ENCODE measurements at regions not wholly inside any gene's neighbourhood (a gene's known extent, or its start where the extent isn't known, plus 50 kb on each side); places are given as distances from the start of the nearest gene placed in this dataset.
"Not testable (repeated sequence)": the region's sequence is repeated elsewhere in the genome, so short reads cannot be mapped to it uniquely, and the experiment has no call there.

DNA sequence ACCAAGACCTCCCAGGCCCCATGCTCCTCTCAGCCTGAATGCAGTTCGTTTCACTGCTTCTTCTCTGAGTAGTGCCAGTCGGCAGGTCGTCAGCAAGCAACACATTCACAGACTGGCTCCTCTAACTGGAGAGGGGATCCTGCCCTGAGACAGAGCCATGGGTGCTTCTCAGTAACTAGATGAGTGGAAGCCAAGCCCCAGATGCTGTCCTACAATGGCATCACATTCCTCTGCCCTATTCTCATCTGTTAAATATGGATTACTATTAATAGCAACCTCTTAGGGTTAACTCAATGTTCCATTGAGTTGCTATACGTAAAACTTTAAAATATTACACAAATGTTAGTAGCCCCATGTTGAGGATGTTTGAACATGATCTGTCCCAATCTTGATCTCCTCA lies 84.2 kb upstream of the S1PR1 start:
- DNase-seq (ENCODE audit: low spot score): no peak

- no peak for DNase-seq (ENCODE audit: low spot score)
Measured at GRCh38 chr1:101151286-101151685, 85.5 kb upstream of the S1PR1 start.

DNA sequence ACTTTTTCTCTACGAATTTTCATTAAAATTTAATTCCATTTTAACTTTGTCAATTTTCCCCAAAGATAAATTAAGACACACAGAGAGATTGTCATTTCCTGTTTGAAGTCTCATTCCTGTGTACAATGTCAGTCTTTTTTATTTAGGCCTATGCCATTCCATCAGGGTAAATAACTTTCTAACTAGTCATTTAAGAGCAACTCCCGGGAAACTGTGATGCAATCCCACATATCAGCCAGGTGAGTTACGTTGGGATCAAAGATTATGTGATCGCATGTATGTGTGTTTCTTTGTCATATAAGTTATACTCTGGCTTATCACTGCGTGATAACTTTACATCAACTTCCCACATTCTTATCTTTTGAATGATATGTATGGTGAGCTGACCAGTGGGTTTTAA lies 86.1 kb upstream of the S1PR1 start:
- DNase-seq (ENCODE audit: low spot score): no peak

GRCh38 chr1:101150266-101150665 lies 86.6 kb upstream of the S1PR1 start:
- DNase-seq (ENCODE audit: low spot score): no peak

GRCh38 chr1:101148980-101149379 lies 87.8 kb upstream of the S1PR1 start:
- DNase-seq (ENCODE audit: low spot score): no peak

DNA sequence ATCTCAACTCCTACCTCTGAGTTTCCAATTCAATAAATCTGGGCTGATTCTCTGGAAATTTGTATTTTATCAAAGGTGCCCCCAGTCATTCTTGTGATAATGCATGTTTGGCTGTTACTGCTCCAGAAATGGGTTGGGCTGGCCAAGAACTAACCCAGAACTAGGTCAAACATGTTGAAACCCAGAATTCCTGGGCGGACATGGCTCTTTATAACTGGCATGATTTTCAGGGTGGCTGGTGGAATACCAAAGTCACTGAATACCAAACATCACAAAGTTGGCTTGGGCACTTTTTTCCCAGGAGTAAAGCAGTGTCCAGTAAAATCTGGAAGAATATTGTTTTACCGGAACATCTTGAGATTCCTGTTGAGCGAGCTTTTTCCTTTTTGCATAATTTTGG lies 89.4 kb upstream of the S1PR1 start:
- no peak for DNase-seq (ENCODE audit: low spot score)

DNA sequence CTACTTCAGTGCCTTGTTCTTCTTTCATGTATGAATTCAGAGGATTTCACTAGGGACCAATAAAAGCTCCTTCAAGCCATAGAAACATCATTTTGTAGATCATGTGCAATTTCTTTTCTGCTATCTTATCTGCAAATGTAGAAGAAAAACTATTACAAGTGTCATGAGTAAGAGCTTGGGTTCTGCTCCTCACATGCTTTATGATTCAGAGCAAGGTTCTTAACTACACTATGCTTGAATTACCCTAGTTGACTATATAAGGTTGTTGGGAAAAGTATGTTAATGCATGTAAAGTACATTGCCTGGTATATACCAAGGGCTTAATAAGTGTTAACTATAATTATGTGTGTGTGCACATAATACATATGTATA lies 91.4 kb upstream of the S1PR1 start:
- no peak for DNase-seq (ENCODE audit: low spot score)

DNA sequence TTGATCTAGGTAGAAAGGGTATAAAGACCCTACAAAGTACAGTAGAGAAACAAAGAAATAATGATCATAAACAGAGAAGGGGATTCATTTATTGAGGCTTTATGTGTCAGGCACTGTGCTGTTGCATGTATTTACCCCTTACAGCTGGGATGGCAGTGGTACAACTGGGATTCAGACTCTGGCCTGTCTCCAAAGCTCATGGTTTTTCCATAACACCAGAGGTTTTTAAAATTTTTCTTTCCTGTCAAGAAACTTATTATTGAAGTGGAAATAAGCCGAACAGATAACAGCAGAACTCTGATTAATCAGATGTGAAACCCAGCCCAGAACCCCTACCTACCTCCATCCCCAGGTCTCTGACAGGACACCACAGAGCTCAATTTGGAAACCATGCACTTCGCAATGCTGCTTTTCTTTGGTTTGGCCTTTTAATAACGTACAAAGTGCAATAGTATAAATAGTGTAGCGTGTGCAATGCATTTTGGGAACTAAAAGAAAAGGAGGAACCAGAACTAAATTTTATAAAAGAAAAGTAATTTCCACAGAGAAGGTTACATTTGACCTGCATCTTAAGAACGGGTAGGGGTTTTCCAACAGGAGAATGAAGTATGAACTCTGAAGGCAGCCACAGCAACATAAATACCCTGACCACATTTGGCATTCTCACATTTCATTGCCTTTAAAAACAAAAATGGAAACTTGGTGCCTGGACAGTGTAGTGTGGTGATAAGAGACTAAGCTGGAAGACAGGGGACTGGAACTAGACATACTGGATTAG lies 92.0 kb upstream of the S1PR1 start:
- DNase-seq (ENCODE audit: low spot score): no peak

DNA sequence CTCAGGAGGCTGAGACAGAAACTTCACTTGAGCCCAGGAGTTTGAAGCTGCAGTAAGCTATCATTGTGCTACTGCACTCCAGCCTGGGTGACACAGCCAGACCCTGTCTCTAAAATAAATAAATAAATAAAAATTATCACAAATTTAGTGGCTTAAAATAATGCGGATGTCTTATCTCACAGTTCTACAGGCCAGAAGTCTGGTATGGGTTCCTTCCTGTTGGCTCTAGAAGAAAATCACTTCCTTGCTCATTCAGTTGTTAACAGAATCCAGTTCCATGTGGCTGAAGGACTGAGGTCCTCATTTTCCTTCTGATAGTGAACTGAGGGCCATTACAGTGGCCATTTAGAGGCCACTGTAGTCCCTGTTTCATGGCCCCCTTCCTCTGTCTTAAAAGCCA lies 94.6 kb upstream of the S1PR1 start:
- no peak for DNase-seq (ENCODE audit: low spot score)

GRCh38 chr1:101141376-101141775 lies 95.4 kb upstream of the S1PR1 start:
- no peak for DNase-seq (ENCODE audit: low spot score)

DNA sequence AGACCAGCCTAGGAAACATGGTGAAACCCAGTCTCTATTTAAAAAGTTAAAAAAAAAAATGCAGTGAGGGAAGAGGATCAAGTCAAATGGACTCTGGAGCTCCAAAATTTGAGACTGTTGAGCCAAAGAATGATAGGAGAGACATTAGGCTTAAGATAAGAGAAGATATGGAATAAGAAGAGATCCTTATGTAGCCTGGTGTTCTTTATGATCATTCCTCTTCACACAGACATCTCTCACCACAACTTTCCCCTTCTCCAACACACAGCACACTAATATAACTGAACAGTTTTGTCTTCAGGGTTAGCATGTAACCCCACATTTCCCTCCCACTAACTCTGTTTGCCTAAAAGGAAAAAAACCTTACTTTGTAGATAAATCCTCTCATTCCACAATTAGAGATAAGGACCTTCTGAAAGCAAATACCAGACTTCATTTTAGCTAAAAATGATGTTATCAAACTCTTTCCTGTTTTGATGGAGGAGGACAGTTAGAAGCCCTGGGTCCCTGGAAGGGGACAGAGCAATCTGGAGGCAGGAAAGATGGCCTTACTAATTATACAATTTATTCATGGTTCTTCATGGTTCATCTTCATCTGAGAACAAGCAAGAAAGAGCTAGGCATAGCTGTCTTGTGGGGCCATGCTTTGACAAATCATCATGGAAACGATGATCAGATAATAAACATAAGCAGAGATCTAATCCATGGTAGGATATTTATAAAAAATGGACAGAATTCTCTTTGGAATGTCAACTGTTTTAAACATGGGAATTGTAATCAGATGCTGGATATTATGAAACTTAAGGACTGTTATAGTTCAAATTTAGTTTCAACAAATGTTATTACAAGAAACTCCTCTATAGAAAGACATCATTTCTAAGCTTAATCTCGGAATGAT lies 96.7 kb upstream of the S1PR1 start:
- no peak for DNase-seq (ENCODE audit: low spot score)

DNA sequence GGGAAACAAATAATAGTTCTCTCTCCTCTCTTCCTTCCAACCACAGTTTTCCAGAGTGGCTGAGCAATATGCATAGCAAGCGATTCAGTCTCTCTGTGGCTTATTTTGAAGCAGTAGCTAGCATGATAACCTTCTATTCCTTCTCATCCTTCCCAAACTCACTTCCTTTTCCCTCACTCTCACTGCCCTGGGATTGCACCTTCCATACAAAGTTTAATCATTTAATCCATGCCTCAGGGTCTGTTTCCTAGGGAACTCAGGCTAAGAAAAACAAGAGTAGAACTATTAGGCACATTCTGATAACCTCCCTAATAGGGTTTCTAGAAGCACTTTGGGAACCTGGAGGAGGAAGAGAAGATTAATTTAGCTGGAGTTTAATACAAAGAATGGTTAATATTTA lies 97.7 kb upstream of the S1PR1 start:
- DNase-seq (ENCODE audit: low spot score): no peak

GRCh38 chr1:101137144-101138126 lies 99.4 kb upstream of the S1PR1 start:
- no peak for DNase-seq (ENCODE audit: low spot score)

DNA sequence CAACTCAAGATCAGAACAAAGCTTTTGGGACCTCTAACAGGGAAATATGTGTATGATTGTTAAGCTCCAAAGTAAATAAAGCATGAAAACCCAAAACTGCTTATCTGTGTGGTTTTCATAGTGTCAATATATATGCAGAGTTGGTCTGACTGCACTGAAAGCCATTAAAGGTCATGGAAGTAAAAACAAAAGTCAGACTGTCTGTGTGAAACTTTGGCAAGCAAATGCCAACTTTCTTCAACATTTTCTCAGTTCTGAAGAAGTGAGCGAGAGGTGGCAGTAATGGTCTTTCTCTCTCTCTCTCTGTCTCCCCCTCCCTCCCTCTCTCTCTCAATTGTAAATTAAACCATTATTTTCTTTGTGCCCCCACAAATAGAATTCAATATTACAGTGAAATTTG lies 100.1 kb upstream of the S1PR1 start:
- DNase-seq (ENCODE audit: low spot score): no peak

DNA sequence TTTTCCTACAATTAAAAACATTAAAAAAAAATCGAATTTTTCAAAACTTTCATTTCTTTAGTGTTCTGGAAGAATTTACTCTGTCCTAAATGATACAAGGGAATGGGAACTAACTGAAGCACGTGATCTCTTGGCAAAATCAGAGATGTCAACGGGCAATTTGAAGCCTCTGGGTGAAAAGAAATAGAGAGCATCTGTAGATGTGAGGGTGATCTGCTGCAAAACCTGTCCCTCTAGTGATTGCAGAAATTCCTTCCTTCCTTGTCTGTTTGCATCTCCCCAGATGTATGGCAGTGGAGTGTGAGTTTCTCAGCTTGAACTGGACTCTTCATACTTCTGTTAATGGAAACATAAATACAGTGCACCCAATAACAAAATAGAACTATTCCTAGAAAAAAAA lies 100.5 kb upstream of the S1PR1 start:
- no peak for DNase-seq (ENCODE audit: low spot score)

DNA sequence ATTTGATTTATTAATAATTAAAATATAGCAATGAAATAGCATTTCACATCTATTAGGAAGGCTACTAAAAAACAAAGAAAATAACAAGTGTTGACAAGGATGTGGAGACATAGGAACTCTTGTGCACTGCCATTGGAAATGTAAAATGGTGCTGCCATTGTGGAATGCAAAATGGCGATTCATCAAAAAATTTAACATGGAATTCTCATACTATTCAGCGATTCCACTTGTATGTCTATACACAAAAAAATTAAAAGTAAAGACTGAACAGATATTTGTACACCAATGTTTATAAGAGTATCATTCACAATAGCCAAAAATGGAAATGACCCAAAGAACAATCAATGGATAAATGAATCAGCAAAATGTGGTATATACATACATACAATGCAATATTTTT lies 101.3 kb upstream of the S1PR1 start:
- no peak for DNase-seq (ENCODE audit: low spot score)

DNA sequence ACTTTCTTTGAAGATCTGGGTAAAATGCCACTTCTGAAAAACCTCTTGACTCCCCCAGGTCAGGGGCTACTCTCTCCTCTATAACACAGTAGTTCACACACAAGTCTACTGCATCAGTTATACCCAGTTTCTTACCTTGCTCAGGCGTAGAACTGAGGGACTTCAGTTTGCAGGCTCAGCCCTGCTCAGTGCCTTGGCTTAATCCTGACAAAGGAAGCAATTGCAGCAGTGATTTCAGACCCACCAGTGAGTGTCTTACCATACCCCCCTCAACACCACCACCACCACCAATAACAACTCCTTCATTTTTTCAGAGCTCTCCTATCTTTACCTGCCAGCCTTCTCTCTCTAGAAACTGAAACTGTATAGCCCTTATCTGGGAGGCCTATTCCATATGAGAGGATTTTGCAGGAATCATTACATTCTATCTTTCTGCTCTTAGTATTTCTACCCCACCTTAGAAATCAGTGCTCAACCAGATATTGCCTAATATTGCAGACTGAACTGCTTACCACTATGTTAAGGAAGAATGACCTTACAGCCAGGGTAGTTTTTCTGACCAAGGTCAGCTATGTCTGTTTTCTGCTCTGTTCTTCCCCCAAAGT lies 105.5 kb upstream of the S1PR1 start:
- DNase-seq (ENCODE audit: low spot score): no peak

GRCh38 chr1:101130673-101131072 lies 105.1 kb upstream of the DPH5 start:
- no peak for DNase-seq (ENCODE audit: low spot score)

DNA sequence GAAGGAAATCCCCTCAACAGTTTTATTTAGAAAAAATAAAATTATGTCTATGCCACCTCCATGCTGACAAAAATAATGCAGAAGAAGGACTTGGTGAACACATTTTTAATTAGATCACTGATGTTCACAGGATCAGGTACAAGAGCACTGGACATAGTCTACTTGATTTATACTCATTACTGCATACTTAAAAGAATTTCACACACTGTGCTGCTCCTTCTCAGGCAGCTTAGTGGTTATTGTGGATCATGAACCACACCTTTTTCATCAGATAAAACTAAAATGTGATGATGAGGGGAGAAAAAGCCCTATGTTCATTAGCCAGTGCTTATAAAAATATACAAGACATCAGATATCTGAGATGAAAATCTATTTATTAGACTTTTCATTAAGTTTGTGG lies 103.3 kb upstream of the DPH5 start:
- DNase-seq (ENCODE audit: low spot score): no peak

DNA sequence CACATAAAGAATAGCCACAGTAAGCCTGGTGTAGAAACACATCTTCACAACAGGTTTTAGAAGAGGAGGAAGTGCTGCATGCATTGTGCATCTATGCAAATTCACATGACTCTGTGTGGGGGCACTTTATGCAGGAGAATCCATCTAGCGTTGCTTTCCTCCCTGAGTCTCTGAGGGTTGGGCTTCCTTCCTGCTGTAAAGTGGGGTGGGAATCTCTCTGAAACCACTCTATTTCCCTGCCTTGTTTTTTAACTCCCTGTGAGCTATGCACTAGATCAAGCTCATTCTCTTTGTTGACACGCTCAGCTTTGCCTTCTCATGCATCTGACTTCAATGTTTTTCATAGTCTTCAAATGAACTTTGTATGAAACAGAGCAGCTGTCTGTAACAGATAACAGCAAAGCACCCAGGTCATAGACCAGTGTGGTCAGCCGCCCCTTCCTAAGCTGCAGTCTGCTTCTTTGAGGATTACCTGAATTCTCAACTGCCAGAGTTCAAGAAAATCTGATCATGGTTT lies 102.7 kb upstream of the DPH5 start:
- no peak for DNase-seq (ENCODE audit: low spot score)

GRCh38 chr1:101124405-101124804 lies 98.8 kb upstream of the DPH5 start:
- no peak for DNase-seq (ENCODE audit: low spot score)

GRCh38 chr1:101123904-101124303 lies 98.3 kb upstream of the DPH5 start:
- not testable (repeated sequence) for DNase-seq (ENCODE audit: low spot score)
